IPS-NIHi7 (cell line): ENCODE measurements at regions not wholly inside any gene's neighbourhood (a gene's known extent, or its start where the extent isn't known, plus 50 kb on each side); places are given as distances from the start of the nearest gene placed in this dataset.

Experiments used
- DNase-seq: peaks from one replicate; pipeline ENCODE4 v3.0.0; 2012; ENCODE audit warnings: mixed read lengths; ENCODE audit errors: extremely low spot score

DNA sequence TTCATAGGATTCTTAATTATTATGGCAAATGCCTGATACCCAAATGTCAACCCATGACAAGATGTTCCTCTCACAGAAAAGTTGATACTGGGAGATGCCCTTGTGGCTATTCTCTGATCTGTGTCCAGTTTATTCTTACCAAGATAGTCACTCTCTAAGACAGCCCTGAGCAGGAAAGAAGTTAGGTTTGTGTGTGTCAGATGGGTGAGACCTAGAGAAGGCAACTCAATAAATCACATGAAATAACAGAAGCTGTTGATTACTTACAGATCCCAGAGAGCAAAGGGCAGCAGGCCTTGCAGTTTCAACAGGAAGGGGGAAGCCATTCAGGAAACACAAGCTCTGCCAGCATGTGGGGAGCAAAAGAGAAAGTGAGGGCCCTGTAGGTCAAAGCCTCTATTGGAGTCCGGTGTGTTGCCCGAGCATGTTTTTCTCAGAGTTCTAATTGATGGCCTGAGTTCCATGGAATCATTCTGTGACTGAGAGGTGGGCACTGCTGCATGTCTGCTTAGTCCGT lies 1193.7 kb upstream of the CDH18 start:
- no peak for DNase-seq

- no peak for DNase-seq
These were observed 1185.5 kb upstream of the CDH18 start for GRCh38 chr5:21173526-21173925.

- no peak for DNase-seq
These were observed 1185.0 kb upstream of the CDH18 start for GRCh38 chr5:21173036-21173435.

GRCh38 chr5:21171038-21171437 lies 1183.0 kb upstream of the CDH18 start:
- no peak for DNase-seq

DNA sequence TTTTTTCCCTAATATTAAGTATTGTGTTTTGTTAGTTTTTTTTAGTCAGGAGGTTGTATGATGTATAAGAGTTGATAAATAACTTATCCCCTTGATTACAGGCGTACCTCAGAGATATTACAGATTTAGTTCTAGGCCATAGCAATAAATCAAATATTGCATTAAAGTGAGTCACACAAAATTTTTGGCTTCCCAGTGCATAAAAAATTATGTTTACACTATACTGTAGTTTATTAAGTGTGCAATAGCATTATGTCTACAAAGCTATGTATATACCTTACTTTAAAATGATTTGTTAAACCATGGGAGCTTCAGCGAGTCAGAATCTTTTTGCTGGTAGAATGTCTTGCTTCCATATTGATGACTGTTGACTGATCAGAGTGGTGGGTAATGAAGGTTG lies 1180.6 kb upstream of the CDH18 start:
- DNase-seq = no peak

GRCh38 chr5:21165344-21165743 lies 1177.3 kb upstream of the CDH18 start:
- no peak for DNase-seq

GRCh38 chr5:21164425-21164824 lies 1176.4 kb upstream of the CDH18 start:
- DNase-seq = no peak

GRCh38 chr5:21159510-21160059 lies 1171.6 kb upstream of the CDH18 start:
- no peak for DNase-seq

GRCh38 chr5:21154526-21154925 lies 1166.5 kb upstream of the CDH18 start:
- no peak for DNase-seq

DNA sequence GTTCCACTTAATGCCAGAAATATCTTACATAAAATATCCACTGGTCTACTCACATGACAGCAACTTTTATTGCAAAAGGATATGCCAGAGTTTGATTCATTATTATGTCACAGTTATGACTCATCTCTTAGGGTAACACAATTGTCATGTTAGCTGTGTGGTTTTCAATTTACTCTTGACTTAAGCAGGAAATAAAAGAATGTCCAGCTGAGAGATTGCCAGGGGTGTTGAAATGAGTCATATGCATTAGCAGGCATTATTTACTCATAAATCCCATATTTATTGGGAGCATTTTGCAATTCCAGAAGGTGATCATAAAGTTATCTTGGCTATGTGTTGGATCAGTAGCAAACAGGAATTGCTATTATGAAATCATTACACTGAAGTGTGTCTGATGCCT lies 1164.6 kb upstream of the CDH18 start:
- DNase-seq = no peak

- DNase-seq = no peak
These were observed 1157.4 kb upstream of the CDH18 start for GRCh38 chr5:21145376-21145775.

DNA sequence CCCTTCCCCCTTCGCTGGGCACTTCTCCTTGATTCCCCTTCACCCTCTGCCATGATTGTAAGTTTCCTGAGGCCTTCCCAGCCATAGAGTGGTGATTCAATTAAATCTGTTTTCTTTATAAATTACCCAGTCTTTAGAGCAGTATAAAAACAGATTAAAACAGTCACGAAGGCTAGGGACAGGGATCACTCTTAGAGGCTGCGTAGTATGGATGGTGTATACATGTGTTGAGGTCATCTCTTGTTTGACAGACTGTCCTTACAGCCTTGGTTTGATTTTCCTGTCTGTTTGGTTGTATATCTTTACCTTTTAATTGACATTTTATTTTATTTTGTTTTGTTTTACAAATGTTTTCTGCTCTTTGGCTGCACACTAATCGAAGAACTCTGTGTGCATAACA lies 1155.7 kb upstream of the CDH18 start:
- DNase-seq = no peak

DNA sequence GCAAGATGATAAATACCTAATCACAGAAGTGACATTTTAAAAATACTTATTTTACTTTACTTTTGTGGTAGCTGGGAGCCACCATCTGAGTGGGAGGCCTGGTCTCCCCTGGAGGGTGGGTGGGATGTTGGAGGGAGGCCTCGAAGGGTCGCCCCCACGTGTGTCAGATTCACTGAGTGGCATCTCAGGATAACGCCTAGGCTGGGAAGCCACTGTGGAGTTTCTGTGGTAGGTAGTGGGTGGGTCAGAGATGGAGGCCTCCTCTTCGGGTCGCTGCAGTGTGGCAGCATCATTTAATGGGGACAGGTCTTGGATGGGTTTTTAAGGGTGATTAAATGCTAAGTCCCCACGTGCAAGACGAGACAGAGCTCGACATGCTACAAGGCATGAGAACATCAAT lies 1154.8 kb upstream of the CDH18 start:
- no peak for DNase-seq

DNA sequence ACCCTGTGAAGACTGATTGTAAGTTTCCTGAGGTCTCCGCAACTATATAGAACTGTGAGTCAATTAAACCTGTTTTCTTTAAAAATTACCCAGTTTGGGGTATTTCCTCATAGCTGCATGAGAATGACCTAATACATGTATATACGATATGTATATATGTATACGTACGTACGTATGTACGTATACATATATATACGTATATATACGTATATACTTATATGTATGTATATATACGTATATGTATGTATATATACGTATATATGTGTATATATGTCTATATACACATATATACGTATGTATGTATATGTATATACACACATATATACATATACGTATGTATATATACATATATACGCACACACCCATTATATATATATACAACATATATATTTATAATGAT lies 1153.0 kb upstream of the CDH18 start:
- no peak for DNase-seq

- DNase-seq = no peak
These were observed 1138.2 kb upstream of the CDH18 start for GRCh38 chr5:21126236-21126635.

- no peak for DNase-seq
These were observed 1137.4 kb upstream of the CDH18 start for GRCh38 chr5:21125238-21125983.

DNA sequence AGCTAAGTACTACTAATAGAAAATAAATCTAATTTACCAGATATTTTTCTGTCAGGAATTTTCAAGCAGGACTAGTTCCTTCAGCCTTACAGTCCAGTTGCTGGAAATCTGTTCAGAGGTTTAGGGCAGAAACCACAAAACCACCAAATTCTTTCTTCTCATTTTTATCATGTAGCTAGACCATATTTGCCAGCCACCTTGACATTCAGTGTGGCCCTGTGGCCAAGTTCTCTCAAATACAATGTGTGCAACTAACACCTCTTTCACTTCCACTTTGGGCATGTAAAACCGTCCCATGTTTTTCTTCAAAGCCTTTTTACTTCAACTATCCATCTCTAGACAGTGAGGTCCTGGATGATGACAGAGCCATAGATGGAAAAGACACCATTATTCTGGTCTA lies 1133.2 kb upstream of the CDH18 start:
- no peak for DNase-seq

- no peak for DNase-seq
These were observed 1109.7 kb upstream of the CDH18 start for GRCh38 chr5:21097661-21098060.

GRCh38 chr5:21094619-21095018 lies 1106.6 kb upstream of the CDH18 start:
- no peak for DNase-seq

- DNase-seq = no peak
These were observed 1099.8 kb upstream of the CDH18 start for GRCh38 chr5:21087766-21088165.

DNA sequence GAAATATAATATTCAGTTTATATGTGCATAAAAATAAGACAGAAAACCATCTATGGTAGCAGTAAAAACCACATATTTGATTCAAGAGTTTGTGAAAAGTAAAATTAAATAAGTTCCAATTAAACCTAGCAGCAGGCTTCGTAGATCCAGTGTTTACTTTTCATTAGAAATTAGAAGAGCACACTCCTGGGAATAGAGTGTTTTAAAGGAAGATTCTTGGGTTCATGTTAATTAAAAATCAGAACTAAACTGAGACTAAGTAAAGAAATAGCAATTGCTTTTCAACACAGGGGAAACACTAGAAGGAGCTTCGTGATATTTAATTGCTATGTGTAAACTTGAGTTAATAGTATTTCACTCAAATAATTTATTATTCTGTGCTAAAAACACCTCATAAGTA lies 1097.8 kb upstream of the CDH18 start:
- DNase-seq = no peak

DNA sequence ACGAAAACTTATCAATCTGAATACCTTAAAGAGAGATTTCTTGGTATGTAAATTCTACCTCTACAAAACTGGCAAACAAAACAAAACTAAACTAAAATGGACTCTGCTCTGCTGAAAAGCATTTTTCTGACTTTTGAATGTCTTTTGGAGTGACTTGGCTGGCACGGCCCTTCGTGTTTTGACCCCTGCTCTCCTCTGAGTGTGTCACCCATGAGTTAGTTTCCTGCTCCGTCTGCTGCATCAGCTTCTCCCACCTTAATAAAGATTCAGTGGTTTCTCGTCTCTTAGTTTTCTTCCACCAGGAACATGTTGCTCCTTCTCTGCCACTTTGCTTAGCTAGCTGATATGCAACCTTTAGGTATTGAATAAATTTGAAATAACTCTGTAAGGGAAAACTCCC lies 1084.0 kb upstream of the CDH18 start:
- DNase-seq = no peak

DNA sequence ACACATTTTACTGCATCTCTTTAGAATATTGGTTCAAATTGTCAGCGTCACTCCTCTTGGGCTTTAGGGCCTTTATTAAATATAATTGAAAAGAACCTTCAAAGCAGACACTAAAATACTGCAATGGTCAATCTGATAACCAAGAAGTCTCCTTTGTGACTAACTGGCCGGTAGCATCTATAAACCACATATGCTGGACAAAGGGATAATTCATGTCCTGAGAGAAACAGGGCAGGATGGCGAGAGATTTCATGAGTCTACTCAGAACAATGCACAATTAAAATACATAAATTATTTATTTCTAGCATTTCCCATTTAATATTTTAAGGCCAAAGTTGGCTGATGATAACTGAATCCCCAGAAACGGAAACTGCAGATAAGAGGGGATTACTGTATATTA lies 1083.4 kb upstream of the CDH18 start:
- DNase-seq = no peak

DNA sequence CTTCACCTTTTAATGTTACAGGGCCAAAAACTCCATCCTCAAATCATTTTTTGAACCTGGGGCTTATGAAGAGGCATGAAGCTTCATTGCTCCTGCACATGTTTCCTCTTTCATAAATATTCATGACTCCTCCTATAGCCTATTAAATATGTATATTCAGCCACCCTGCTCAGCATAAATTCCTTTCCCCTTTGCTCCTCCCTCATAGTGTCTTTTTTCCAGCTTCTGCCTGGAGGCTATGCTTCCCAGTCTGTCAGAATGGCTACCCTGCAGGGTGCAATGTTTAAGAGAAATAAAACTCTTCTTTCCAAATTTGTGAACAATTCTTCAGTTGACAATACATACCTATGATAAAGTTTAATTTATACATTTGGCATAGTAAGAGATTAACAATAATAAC lies 1082.9 kb upstream of the CDH18 start:
- no peak for DNase-seq
